Fibroblast of lung (primary cell): ENCODE measurements at regions not wholly inside any gene's neighbourhood (a gene's known extent, or its start where the extent isn't known, plus 50 kb on each side); places are given as distances from the start of the nearest gene placed in this dataset.

Experiments
- DNase-seq, 2 donors: peaks; one replicate each; pipeline versions ENCODE4 v3.0.0 to v3.0.0-alpha.2; 2010; ENCODE audit warnings: low read depth in 2 of 2
- H2AFZ ChIP-seq: 2 replicates; pipeline ENCODE4 v1.5.1; 2012; ENCODE audit warnings: low read length, control low read depth, inconsistent platforms
- H3K27ac ChIP-seq: 2 replicates; pipeline ENCODE4 v1.5.1; 2011; ENCODE audit warnings: low read length, control low read depth; ENCODE audit not compliant: insufficient read depth
- H3K27me3 ChIP-seq: 2 replicates; pipeline ENCODE4 v1.5.1; 2011; ENCODE audit warnings: mild to moderate bottlenecking, low read length; ENCODE audit not compliant: control insufficient read depth, insufficient read depth
- H3K36me3 ChIP-seq: 2 replicates; pipeline ENCODE4 v1.5.1; 2011; ENCODE audit warnings: low read length; ENCODE audit not compliant: control insufficient read depth, insufficient read depth
- H3K4me1 ChIP-seq: 2 replicates; pipeline ENCODE4 v1.5.1; 2011; ENCODE audit warnings: low read length; ENCODE audit not compliant: control insufficient read depth, insufficient read depth; ENCODE audit errors: extremely low read depth
- H3K4me2 ChIP-seq: 2 replicates; pipeline ENCODE4 v1.5.1; 2011; ENCODE audit warnings: low read length, control low read depth; ENCODE audit not compliant: insufficient read depth; ENCODE audit errors: extremely low read depth
- H3K4me3 ChIP-seq, 4 experiments: fragments of 200-600 bp in 1 of 4; sonication (generic) in 1 of 4; replicated peaks in 1 of 4; 2 replicates each; pipeline ENCODE4 v1.5.1; 2011 to 2016; ENCODE audit warnings: low read length in 4 of 4, low read depth in 3 of 4, mild to moderate bottlenecking in 3 of 4, control low read depth in 2 of 4, inconsistent platforms in 1 of 4, mixed read lengths in 1 of 4; ENCODE audit not compliant: insufficient read depth in 1 of 4; ENCODE audit errors: control extremely low read depth in 1 of 4
- H3K79me2 ChIP-seq: 2 replicates; pipeline ENCODE4 v1.5.1; 2012; ENCODE audit warnings: mild to moderate bottlenecking, low read length, inconsistent platforms; ENCODE audit not compliant: control insufficient read depth, insufficient read depth
- H3K9ac ChIP-seq: 2 replicates; pipeline ENCODE4 v1.5.1; 2011; ENCODE audit warnings: mild to moderate bottlenecking, low read length, control low read depth; ENCODE audit not compliant: insufficient read depth
- H3K9me3 ChIP-seq: 2 replicates; pipeline ENCODE4 v1.5.1; 2012; ENCODE audit warnings: low read depth, low read length; ENCODE audit not compliant: control insufficient read depth, insufficient read depth
- H4K20me1 ChIP-seq: 2 replicates; pipeline ENCODE4 v1.5.1; 2011; ENCODE audit warnings: low read length; ENCODE audit not compliant: control insufficient read depth, insufficient read depth; ENCODE audit errors: extremely low read depth
- EZH2 ChIP-seq: IDR thresholded peaks from 2 replicates; pipeline ENCODE4 v1.5.1; 2012; ENCODE audit warnings: low read length, control low read depth, mild to moderate bottlenecking; ENCODE audit errors: missing control alignments
- TF ChIP-seq, protein P1 (sequence below), 2 donors: IDR thresholded peaks in 1 of 2; conservative IDR thresholded peaks in 1 of 2; 1 replicate in 1 of 2; 2 replicates in 1 of 2; pipeline ENCODE4 v1.5.1; 2011 to 2012; ENCODE audit warnings: low read length in 2 of 2, control low read depth in 1 of 2, inconsistent platforms in 1 of 2, low read depth in 1 of 2, mild to moderate bottlenecking in 1 of 2

DNA sequence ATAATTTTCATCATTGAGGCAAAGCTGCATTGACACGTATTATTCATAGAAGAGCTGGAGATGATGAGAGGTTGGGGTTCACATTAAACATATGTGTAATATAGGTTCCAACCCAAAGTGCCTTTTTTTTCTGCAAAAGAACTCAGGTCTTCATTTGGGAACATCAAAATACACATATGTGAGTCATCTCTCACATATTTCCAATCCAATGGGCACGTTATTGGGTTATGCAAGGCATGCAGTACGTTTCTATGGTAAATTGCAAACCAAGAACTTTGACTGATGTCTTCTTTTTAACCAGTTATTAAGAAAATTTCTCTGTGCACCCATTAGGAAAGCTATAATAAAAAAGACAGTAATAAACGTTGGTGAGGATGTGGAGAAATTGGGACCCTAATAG is 150.3 kb upstream of the FAM9B start:
- Histone ChIP-seq H3K4me3 (no peak overlapping the region), H3K4me1 (no peaks in the 10 kb centered on the region), H3K36me3 (no peaks in the 10 kb centered on the region), H3K27ac (no peak overlapping the region), H2AFZ (no peak overlapping the region), H3K79me2 (no peaks in the 10 kb centered on the region), H4K20me1 (no peaks in the 10 kb centered on the region), H3K9me3 (no peaks in the 10 kb centered on the region), H3K9ac (no peak overlapping the region), H3K27me3 (no peaks in the 10 kb centered on the region), H3K4me2 (no peak overlapping the region)
- DNase-seq = peak in 1 of 2 donors; percentile 22
- TF ChIP-seq, protein P1, sequence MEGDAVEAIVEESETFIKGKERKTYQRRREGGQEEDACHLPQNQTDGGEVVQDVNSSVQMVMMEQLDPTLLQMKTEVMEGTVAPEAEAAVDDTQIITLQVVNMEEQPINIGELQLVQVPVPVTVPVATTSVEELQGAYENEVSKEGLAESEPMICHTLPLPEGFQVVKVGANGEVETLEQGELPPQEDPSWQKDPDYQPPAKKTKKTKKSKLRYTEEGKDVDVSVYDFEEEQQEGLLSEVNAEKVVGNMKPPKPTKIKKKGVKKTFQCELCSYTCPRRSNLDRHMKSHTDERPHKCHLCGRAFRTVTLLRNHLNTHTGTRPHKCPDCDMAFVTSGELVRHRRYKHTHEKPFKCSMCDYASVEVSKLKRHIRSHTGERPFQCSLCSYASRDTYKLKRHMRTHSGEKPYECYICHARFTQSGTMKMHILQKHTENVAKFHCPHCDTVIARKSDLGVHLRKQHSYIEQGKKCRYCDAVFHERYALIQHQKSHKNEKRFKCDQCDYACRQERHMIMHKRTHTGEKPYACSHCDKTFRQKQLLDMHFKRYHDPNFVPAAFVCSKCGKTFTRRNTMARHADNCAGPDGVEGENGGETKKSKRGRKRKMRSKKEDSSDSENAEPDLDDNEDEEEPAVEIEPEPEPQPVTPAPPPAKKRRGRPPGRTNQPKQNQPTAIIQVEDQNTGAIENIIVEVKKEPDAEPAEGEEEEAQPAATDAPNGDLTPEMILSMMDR (conservative IDR thresholded peaks at IDR 0.05 in 1 of 2, IDR thresholded peaks at IDR 0.05 in 1 of 2; ENCODE audit: low read depth in 1 of 2, low read length in 2 of 2) = no peak
- no peak for TF ChIP-seq EZH2

DNA sequence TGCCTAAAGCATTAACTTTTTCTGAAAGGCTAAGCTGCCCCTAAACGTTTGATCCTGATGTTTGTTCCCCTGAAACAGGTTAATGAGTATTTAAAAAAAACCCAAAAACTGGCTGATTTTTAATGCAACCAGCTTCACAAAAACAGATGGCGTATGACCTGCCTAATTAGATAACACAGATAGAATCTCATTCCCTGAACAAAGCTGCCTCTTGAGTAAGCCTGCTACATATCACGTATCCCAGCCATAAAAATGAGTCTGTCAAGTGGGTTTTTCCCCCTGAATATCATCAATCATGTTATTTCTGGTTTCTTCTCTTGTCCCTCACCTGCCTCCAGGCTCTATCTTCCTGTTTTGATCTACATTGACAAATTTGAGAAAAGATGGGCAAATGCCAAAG is 154.2 kb upstream of the FAM9B start:
- DNase-seq = no peak
- Histone ChIP-seq H3K4me1 (no peaks in the 10 kb centered on the region), H3K79me2 (no peaks in the 10 kb centered on the region), H3K9ac (no peak overlapping the region), H3K27me3 (no peaks in the 10 kb centered on the region), H3K9me3 (no peaks in the 10 kb centered on the region), H3K36me3 (no peaks in the 10 kb centered on the region), H2AFZ (no peak overlapping the region), H3K4me2 (no peak overlapping the region), H3K4me3 (no peak overlapping the region), H3K27ac (no peak overlapping the region), H4K20me1 (no peaks in the 10 kb centered on the region)
- TF ChIP-seq, protein P1 (conservative IDR thresholded peaks at IDR 0.05 in 1 of 2, IDR thresholded peaks at IDR 0.05 in 1 of 2; ENCODE audit: low read depth in 1 of 2, low read length in 2 of 2) = no peak
- no peak for TF ChIP-seq EZH2

DNA sequence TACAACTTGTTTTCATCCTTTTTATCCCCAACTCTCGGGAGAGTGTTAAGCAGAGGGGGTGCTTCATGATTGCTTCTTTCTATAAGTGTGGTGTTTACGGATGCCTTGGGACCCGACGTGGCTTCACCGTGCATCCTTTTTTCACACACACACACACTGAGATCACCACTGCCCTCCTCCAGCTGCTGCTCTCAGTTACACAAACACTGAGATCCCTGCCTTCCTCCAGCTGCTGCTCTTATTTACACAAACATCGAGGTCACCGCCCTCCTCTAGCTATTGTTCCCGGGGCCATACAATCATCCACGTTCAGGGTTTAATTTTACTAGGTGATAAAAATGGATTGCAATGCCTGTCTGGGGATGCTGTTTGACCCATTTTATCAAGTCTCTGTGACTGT is 155.4 kb upstream of the FAM9B start:
- H3K27me3 ChIP-seq = no peaks in the 10 kb centered on the region
- H2AFZ ChIP-seq = no peak overlapping the region
- H3K79me2 ChIP-seq = no peaks in the 10 kb centered on the region
- no peak overlapping the region for H3K4me3 ChIP-seq
- TF ChIP-seq, protein P1 (conservative IDR thresholded peaks at IDR 0.05 in 1 of 2, IDR thresholded peaks at IDR 0.05 in 1 of 2; ENCODE audit: low read depth in 1 of 2, low read length in 2 of 2) = no peak
- no peak for TF ChIP-seq EZH2
- no peak overlapping the region for H3K27ac ChIP-seq
- no peaks in the 10 kb centered on the region for H3K36me3 ChIP-seq
- no peak overlapping the region for H3K4me2 ChIP-seq
- no peaks in the 10 kb centered on the region for H4K20me1 ChIP-seq
- no peak for DNase-seq
- no peak overlapping the region for H3K9ac ChIP-seq
- no peaks in the 10 kb centered on the region for H3K4me1 ChIP-seq
- no peaks in the 10 kb centered on the region for H3K9me3 ChIP-seq
